ENCODE measurements at regions not wholly inside any gene's neighbourhood (a gene's known extent, or its start where the extent isn't known, plus 50 kb on each side); places are given as distances from the start of the nearest gene placed in this dataset.

DNA sequence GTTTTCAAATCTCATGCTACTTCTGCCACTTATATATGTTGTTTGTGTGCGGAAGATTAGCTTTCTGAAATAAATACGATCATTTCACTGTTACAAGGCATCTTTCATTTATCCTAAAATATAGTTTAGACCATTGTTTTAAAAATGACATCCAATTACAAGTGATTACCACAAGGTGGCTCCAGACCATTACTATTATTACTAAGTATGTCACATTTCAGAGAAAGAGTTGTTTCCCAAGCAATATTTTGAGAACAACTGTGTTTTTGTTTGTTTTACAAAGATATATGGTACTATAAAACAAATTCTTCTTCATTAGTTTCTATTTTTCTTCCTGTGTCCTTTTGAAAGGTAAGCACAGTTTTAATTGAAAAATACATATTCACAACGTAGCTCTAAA is 136.0 kb upstream of the RAP2B start:
- 39 to 44% methylated on average over 3 of the region's 3 CpGs for WGBS, 2 donors
- Histone ChIP-seq H3K27ac (no peak overlapping the region), H3K9me3 (no peaks in the 10 kb centered on the region), H3K4me1 (no peaks in the 10 kb centered on the region), H3K36me3 (no peaks in the 10 kb centered on the region), H3K27me3 (peaks cover 0 to 9% (median 0%) of the 10 kb centered on the region in 4 donors), H3K4me3 (no peak overlapping the region)
- peak; percentile 86 for FAIRE-seq
- TF ChIP-seq, protein P1, sequence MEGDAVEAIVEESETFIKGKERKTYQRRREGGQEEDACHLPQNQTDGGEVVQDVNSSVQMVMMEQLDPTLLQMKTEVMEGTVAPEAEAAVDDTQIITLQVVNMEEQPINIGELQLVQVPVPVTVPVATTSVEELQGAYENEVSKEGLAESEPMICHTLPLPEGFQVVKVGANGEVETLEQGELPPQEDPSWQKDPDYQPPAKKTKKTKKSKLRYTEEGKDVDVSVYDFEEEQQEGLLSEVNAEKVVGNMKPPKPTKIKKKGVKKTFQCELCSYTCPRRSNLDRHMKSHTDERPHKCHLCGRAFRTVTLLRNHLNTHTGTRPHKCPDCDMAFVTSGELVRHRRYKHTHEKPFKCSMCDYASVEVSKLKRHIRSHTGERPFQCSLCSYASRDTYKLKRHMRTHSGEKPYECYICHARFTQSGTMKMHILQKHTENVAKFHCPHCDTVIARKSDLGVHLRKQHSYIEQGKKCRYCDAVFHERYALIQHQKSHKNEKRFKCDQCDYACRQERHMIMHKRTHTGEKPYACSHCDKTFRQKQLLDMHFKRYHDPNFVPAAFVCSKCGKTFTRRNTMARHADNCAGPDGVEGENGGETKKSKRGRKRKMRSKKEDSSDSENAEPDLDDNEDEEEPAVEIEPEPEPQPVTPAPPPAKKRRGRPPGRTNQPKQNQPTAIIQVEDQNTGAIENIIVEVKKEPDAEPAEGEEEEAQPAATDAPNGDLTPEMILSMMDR (IDR thresholded peaks at IDR 0.05) = peak; percentile 13 to 41 (median 28)
- peak in 1 of 4 donors; percentile 57 for ATAC-seq
- intact Hi-C loops (cut with DNase I) = loop anchor here in 1 of 3 donors (10.0 kb wide), 1 partner anchor 749 kb away; no protein-coding TSS in a partner anchor
- DNase-seq = no peak

DNA sequence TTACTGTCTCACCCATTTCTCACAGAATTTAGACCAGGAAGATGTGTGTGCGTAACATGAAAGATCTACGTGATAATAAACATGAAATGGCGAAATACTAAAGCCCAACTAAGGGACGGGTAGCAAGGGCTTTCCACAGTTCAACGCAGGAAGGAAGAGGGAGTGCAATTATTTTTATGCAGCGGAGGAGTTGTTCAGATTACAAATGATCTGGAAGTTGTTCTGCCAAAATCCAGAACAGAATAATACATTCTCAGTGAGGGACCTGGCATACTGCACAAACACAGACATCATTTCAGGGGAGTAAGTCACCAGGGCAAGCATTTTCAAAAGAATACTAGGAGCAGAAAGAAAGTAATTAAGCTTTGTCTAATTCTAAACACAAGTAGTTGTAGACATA is 133.6 kb upstream of the RAP2B start:
- Histone ChIP-seq H3K4me3 (no peak overlapping the region), H3K27me3 (peaks cover 0 to 9% (median 0%) of the 10 kb centered on the region in 4 donors), H3K27ac (no peak overlapping the region), H3K36me3 (no peaks in the 10 kb centered on the region), H3K4me1 (no peaks in the 10 kb centered on the region), H3K9me3 (no peaks in the 10 kb centered on the region)
- 47 to 55% methylated on average over 6 of the region's 6 CpGs for WGBS, 2 donors
- FAIRE-seq (no peak), ATAC-seq (peak in 1 of 4 donors; percentile 54), DNase-seq (no peak)
- intact Hi-C loops (cut with DNase I) = loop anchor here in 1 of 3 donors (10.0 kb wide), 1 partner anchor 746 kb away; no protein-coding TSS in a partner anchor
- TF ChIP-seq, protein P1 (IDR thresholded peaks at IDR 0.05) = no peak

DNA sequence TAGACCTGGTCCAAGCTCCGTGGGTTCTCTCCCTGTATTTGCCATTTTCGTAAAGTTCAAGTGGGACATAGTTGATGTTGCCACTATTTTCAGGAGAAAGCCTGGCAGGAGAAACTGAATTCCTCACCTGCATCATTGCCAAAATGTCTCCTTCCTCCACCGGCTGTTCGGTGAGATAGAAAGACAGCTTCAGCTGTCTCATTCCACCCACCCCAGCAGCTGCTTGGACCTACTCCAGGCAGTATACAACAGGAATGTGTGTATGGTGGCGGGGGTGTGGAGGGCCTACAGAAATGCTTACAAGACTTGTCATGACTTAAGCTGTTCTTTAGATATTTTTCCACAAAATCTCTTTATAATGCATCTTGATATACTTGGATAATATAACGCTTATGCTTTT is 132.7 kb upstream of the RAP2B start:
- 46 to 67% methylated on average over 6 of the region's 6 CpGs for WGBS, 2 donors
- peaks cover 0 to 9% (median 0%) of the 10 kb centered on the region in 4 donors for H3K27me3 ChIP-seq
- H3K4me3 ChIP-seq = no peak overlapping the region
- TF ChIP-seq, protein P1 (IDR thresholded peaks at IDR 0.05) = no peak
- H3K4me1 ChIP-seq = no peaks in the 10 kb centered on the region
- no peak overlapping the region for H3K27ac ChIP-seq
- ATAC-seq (no peak), FAIRE-seq (no peak), DNase-seq (no peak)
- intact Hi-C loops (cut with DNase I) = loop anchor here in 1 of 3 donors (10.0 kb wide), 1 partner anchor 745 kb away; no protein-coding TSS in a partner anchor
- H3K9me3 ChIP-seq = no peaks in the 10 kb centered on the region
- H3K36me3 ChIP-seq = no peaks in the 10 kb centered on the region

DNA sequence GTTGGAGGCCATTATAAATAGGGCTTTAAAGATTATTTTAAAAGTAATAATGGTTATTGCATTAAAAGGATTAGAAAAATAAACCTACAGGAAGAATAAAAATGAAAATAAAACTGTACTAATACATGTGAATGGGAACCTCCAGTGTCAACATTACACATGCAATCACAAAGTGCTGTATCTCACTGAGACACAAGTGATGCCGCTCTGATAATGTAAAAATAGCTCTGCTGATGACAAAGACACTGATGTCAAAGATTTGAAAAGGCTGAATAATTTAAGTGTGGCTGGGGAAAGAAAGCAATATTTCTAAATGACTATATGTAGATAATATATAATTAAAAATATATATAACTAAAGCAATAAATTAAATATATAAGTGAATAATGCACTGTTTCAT is 129.1 kb upstream of the RAP2B start:
- no peak overlapping the region for H3K4me3 ChIP-seq
- FAIRE-seq (no peak), ATAC-seq (no peak), DNase-seq (no peak)
- TF ChIP-seq, protein P1 (IDR thresholded peaks at IDR 0.05) = no peak
- intact Hi-C loops (cut with DNase I) = no loop called here
- no peaks in the 10 kb centered on the region for H3K9me3 ChIP-seq
- 87 to 94% methylated on average over 1 of the region's 1 CpG for WGBS, 2 donors
- H3K36me3 ChIP-seq = no peaks in the 10 kb centered on the region
- no peaks in the 10 kb centered on the region for H3K4me1 ChIP-seq
- H3K27ac ChIP-seq = no peak overlapping the region
- H3K27me3 ChIP-seq = peaks cover 0 to 9% (median 0%) of the 10 kb centered on the region in 4 donors

DNA sequence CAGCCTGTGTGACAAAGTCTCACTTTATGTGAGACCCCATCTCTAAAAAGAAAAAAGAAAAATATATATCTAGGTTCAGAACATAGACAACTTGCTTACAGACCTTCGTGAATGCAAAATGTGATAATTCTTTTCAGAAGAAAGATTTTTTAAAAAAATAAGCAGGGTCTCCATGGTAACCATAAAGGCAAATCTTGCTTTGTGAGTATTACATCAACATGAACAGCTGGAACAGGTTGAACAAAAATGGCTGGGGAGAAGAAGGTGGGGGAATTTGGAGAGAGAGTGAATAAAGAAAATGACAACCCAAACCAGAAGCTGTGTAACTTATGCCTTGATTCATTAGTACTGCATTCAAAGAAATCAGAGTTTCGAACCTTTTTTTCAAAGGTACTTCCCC is 125.2 kb upstream of the RAP2B start:
- ATAC-seq (no peak), FAIRE-seq (no peak), DNase-seq (no peak)
- Histone ChIP-seq H3K27ac (no peak overlapping the region), H3K9me3 (no peaks in the 10 kb centered on the region), H3K4me3 (no peak overlapping the region), H3K27me3 (no peaks in the 10 kb centered on the region), H3K4me1 (no peaks in the 10 kb centered on the region), H3K36me3 (no peaks in the 10 kb centered on the region)
- intact Hi-C loops (cut with DNase I) = no loop called here
- WGBS, 2 donors = 66 to 72% methylated on average over 2 of the region's 2 CpGs
- TF ChIP-seq, protein P1 (IDR thresholded peaks at IDR 0.05) = no peak
